ENCODE measurements at regions not wholly inside any gene's neighbourhood (a gene's known extent, or its start where the extent isn't known, plus 50 kb on each side); places are given as distances from the start of the nearest gene placed in this dataset.

DNA sequence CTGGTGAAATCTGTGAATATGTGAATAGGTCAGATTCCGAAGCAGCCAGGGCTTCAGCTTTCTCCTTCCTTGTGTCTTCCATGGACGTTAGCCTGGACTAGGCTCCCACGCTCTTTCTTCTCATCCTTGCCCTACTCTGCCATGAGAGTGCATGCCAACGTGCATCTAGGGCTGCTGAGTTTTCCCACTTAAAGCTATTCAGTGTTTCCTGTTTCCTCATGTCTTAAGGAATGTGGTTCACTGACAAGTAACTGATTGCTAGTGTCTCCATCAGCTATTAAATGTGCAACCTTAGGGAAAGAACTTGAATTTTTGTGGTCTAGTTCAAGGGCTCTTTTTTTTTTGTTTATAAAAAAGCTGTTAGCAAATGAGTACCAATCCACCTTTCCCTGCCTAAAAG lies 642.3 kb upstream of the LINC00305 start:
- TF ChIP-seq POLR2A (IDR thresholded peaks at IDR 0.05; ENCODE audit: extremely low read depth, insufficient read length) = no peak
- TF ChIP-seq, protein P1, sequence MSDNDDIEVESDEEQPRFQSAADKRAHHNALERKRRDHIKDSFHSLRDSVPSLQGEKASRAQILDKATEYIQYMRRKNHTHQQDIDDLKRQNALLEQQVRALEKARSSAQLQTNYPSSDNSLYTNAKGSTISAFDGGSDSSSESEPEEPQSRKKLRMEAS (IDR thresholded peaks at IDR 0.05; ENCODE audit: low read depth, low read length) = no peak
- no peak for TF ChIP-seq MYC (IDR thresholded peaks at IDR 0.05; ENCODE audit: low read depth, low read length)
- TF ChIP-seq, protein P2, sequence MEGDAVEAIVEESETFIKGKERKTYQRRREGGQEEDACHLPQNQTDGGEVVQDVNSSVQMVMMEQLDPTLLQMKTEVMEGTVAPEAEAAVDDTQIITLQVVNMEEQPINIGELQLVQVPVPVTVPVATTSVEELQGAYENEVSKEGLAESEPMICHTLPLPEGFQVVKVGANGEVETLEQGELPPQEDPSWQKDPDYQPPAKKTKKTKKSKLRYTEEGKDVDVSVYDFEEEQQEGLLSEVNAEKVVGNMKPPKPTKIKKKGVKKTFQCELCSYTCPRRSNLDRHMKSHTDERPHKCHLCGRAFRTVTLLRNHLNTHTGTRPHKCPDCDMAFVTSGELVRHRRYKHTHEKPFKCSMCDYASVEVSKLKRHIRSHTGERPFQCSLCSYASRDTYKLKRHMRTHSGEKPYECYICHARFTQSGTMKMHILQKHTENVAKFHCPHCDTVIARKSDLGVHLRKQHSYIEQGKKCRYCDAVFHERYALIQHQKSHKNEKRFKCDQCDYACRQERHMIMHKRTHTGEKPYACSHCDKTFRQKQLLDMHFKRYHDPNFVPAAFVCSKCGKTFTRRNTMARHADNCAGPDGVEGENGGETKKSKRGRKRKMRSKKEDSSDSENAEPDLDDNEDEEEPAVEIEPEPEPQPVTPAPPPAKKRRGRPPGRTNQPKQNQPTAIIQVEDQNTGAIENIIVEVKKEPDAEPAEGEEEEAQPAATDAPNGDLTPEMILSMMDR (IDR thresholded peaks at IDR 0.05; ENCODE audit: low read depth, low read length) = no peak
- DNase-seq (ENCODE audit: low read depth) = no peak

DNA sequence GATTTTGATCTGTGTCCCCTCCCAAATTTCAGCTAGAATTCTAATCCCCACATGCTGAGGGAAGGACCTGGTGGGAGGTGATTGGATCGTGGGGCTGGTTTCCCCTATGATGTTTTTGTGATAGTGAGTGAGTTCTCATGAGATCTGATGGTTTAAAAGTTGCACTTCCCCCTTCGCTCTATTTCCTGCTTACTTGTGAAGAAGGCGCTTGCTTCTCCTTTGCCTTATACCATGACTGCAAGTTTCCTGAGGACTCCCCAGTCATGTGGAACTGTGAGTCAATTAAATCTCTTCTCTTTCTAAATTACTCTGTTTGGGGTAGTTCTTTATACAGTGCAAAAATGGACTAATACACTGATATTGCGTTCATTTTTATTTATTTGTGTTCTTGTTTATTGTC lies 636.8 kb upstream of the LINC00305 start:
- no peak for DNase-seq (ENCODE audit: low read depth)
- H3K4me3 ChIP-seq (ENCODE audit: low read depth, low read length) = no peak overlapping the region
- no peak for TF ChIP-seq POLR2A (IDR thresholded peaks at IDR 0.05; ENCODE audit: extremely low read depth, insufficient read length)
- TF ChIP-seq, protein P2 (IDR thresholded peaks at IDR 0.05; ENCODE audit: low read depth, low read length) = no peak
- no peak for TF ChIP-seq MYC (IDR thresholded peaks at IDR 0.05; ENCODE audit: low read depth, low read length)

More for the DNA sequence above, 642.3 kb upstream of the LINC00305 start:
- no peak overlapping the region for H3K4me3 ChIP-seq (ENCODE audit: low read depth, low read length)

DNA sequence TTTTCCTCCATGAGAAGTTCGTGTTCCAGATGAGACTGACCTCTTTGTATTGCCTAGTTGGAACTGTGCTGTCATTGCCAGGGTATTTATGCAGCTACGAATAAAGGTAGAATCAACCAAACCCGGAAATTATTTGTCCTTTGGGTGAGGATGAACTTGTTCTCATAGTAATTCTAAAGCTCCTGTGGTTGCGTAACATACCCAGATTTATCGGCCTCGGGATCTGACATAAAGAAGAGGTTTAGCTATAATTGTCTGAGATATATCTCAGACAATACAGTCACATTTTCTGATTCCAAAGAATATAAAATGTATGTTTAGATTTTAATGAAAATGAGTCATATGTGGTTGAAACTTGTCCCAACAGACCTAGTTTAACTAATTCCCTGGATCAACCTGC lies 628.7 kb upstream of the LINC00305 start:
- DNase-seq (ENCODE audit: low read depth) = no peak
- TF ChIP-seq, protein P2 (IDR thresholded peaks at IDR 0.05; ENCODE audit: low read depth, low read length) = no peak
- H3K4me3 ChIP-seq (ENCODE audit: low read depth, low read length) = no peak overlapping the region

DNA sequence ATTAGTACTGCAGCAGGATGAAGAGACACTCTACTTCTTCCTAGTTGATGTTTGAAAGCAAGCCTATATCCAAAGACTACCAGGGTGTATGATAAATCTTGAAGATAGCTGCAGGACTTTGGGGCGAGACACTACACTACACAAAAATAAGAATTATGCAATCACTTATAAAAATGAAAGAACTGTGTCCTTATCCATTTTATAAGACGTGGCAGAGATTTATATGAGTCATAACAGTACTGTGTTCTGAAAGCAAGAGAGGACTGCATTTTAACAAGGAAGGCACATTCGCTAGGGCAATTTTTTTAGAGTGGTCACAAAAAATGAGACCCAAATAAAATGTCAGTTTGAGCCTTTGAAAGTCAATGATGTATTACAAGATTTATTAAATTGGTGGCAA lies 617.0 kb upstream of the LINC00305 start:
- no peak for TF ChIP-seq MYC (IDR thresholded peaks at IDR 0.05; ENCODE audit: low read depth, low read length)
- TF ChIP-seq, protein P1 (IDR thresholded peaks at IDR 0.05; ENCODE audit: low read depth, low read length) = no peak
- TF ChIP-seq POLR2A (IDR thresholded peaks at IDR 0.05; ENCODE audit: extremely low read depth, insufficient read length) = no peak
- TF ChIP-seq, protein P2 (IDR thresholded peaks at IDR 0.05; ENCODE audit: low read depth, low read length) = no peak
- H3K4me3 ChIP-seq (ENCODE audit: low read depth, low read length) = no peak overlapping the region
- no peak for DNase-seq (ENCODE audit: low read depth)

DNA sequence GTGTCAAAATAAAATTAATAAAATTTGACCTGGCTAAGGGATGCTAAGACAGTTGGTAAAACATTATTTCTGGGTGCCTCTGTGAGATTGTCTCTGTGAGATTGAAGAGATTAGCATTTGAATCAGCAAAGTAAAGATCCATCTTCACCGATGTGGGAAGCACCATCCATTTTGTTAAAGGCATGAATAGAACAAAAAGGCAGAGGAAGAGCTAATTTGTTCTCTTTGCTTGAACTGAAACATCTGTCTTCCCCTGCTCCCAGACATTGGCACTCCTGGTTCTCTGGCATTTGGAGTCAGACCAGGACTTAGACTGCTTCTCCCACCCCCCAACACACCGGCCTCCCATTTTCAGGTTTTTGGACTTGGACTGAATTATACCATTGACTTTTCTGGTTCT lies 603.8 kb upstream of the LINC00305 start:
- DNase-seq (ENCODE audit: low read depth) = no peak
- no peak overlapping the region for H3K4me3 ChIP-seq (ENCODE audit: low read depth, low read length)
- TF ChIP-seq MYC (IDR thresholded peaks at IDR 0.05; ENCODE audit: low read depth, low read length) = no peak
- TF ChIP-seq POLR2A (IDR thresholded peaks at IDR 0.05; ENCODE audit: extremely low read depth, insufficient read length) = no peak
- TF ChIP-seq, protein P2 (IDR thresholded peaks at IDR 0.05; ENCODE audit: low read depth, low read length) = no peak
- TF ChIP-seq, protein P1 (IDR thresholded peaks at IDR 0.05; ENCODE audit: low read depth, low read length) = no peak

DNA sequence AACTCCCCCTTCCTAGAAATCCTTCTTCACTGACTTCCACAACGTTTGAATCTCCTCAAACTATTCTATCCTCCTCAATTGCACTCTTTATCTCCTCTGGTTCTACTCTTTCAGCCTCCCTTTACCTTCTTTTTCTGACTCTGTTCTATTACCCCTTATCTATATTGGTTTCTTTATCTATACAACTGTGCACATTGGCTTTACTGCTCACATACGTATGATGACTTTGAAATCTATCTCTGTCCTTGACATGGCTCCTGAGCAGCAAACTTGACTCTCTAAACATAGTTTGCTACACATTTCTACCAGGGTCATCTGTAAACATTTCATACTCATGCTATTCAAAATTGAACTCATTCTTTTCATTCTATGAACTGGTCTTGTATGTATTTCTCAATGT lies 601.0 kb upstream of the LINC00305 start:
- TF ChIP-seq, protein P2 (IDR thresholded peaks at IDR 0.05; ENCODE audit: low read depth, low read length) = no peak
- no peak for TF ChIP-seq POLR2A (IDR thresholded peaks at IDR 0.05; ENCODE audit: extremely low read depth, insufficient read length)
- no peak for TF ChIP-seq MYC (IDR thresholded peaks at IDR 0.05; ENCODE audit: low read depth, low read length)
- TF ChIP-seq, protein P1 (IDR thresholded peaks at IDR 0.05; ENCODE audit: low read depth, low read length) = no peak
- no peak overlapping the region for H3K4me3 ChIP-seq (ENCODE audit: low read depth, low read length)

More for the DNA sequence above, 601.0 kb upstream of the LINC00305 start:
- no peak for DNase-seq (ENCODE audit: low read depth)
